RWPE1 (cell line): ENCODE measurements at regions not wholly inside any gene's neighbourhood (a gene's known extent, or its start where the extent isn't known, plus 50 kb on each side); places are given as distances from the start of the nearest gene placed in this dataset.

ENCODE experiments used
- CTCF ChIA-PET: fragments of 350-600 bp; sonication (Branson Sonifier 250); formaldehyde crosslinking; extraction: SDS; loops from one replicate; lab custom pipeline; 2021; lab: Yijun Ruan, JAX
- POLR2A ChIA-PET: fragments of 400-600 bp; formaldehyde crosslinking; extraction: SDS; loops from one replicate; lab custom pipeline; 2020; ENCODE audit warnings: antibody characterized with exemption; ENCODE audit not compliant: low non-redundant PET; lab: Yijun Ruan, JAX
- DNase-seq: peaks from one replicate; pipeline ENCODE4 v3.0.0; 2012; ENCODE audit warnings: low spot score
- H3K27ac ChIP-seq: fragments of 450-650 bp; 2 replicates; pipeline ENCODE4 v1.5.1; 2017
- CTCF ChIP-seq: fragments of 450-650 bp; conservative IDR thresholded peaks from 2 replicates; pipeline ENCODE4 v1.5.1; 2017; ENCODE audit warnings: low read depth, mild to moderate bottlenecking

DNA sequence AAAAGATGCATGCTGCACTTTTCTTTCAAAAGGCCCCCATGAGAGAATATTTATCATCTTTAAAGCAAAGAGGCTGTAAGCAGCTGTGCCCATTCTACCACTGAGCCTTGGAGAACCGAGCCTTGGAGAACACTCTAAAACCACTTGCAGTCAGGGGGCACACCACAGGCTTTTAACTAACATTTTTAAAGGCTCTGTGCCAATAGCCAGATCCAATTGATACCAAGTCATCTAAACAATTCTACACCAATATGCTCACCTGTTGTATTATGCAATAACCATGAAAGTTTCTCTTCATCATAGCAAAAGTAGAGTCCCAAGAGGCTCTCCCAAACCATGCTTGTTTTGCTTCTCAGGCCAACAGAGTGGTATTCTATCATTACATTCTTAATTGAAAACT is 1090.5 kb upstream of the SEMA6A start:
- no peak for TF ChIP-seq CTCF
- no peak overlapping the region for H3K27ac ChIP-seq
- ChIA-PET CTCF (no interaction called here), POLR2A (no interaction called here)
- DNase-seq = no peak

DNA sequence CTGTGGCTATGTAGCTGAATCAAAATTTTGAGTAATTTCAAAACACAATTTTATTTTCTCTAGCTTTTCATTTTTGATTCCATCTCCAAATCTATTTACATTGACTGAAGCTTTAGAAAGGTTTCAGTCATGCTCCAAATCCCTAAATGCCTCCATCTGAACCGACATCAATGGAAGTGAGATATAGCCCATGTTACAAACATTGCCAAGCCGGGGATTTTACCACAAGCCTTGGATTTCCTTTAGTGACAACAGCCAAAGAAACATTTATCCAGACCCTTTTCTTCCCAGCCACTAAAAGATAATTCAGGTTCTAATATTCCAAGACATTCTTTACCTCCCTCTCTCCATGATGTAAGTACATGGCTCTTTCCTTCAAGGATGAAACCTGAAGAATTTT is 1087.7 kb upstream of the SEMA6A start:
- no peak for DNase-seq
- no peak overlapping the region for H3K27ac ChIP-seq
- POLR2A ChIA-PET = no interaction called here
- TF ChIP-seq CTCF = no peak
- CTCF ChIA-PET = no interaction called here

- ChIA-PET CTCF (no interaction called here), POLR2A (no interaction called here)
- no peak for DNase-seq
- TF ChIP-seq CTCF = no peak
- H3K27ac ChIP-seq = no peak overlapping the region
Measured at GRCh38 chr5:117657541-117657940, 1082.9 kb upstream of the SEMA6A start.

DNA sequence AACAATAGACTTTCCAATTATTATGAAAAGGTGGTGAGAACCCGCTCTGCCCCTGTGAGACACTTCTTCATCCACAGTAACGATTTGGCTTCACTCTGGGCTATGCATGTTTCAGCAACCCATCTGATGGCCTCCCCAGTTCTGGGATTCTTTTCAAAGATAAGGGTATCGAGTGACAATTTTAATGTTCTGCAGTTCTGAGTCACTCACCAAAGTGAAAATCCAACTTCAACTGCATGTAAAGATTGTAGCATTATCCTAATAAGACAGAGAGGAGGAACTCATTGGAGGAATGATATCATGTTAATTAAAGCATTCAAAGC is 1078.3 kb upstream of the SEMA6A start:
- no peak for TF ChIP-seq CTCF
- POLR2A ChIA-PET = no interaction called here
- CTCF ChIA-PET = no interaction called here
- no peak for DNase-seq
- H3K27ac ChIP-seq = no peak overlapping the region

DNA sequence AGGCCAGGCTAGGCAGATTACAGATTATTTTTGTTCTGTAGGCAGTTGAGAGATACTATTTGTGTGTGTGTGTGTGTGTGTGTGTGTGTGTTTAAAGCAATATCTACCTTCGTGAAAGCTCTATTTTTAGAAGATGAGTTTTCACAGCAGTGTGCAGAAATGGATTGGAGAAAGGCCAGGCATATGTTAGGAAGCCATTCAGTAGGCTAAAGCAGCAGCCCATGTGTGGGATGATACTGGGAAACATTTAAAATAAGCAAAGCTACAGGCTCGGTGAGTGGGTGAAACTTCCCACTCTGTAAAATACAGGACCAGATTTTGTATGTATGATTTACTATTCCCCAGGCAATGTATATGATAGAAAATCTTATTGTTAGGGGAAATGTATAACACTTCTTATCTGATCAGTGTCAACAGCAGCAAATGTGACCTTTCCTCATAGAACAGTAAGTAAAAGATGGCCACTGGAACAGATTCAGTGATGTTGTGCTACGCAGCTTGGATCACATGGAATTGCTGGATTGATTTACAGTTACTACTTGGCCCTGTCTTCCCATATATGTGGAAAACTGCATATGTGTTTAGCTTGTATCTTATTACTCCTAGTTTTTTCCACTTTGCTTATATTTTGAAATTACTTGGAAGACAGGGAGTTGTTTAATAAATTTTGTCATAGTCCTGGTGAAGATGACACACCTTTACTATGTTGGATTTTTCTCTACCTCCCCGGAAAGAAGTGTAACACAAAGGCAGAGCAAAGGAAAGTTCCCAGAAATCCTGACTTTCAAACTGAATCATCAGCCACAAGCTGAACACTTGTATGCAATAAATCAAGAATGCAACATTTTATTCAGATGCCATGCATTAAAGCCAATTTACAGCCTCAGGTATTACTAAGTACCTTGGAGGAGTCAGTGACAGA is 1077.7 kb upstream of the SEMA6A start:
- POLR2A ChIA-PET = no interaction called here

DNA sequence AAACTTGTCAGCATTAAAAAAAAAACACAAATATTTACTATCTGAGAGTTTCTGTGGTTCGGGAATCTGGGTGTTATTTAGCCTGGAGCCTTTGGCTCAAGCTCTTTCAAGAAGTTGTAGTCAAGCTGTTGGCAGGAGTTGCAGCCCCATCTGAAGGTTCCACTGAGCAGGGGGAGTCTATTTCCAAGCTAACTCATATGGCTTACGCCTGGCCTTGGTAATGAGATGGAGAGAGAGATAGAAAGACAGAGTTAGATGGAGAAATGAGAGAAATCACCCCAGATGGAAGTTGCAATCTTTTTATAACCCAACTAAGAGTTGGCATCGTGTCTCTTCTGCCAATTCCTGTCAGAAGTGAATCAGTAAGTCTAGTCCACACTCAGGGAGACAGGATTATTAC is 1075.2 kb upstream of the SEMA6A start:
- no peak for DNase-seq
- H3K27ac ChIP-seq = no peak overlapping the region
- POLR2A ChIA-PET = no interaction called here
- no peak for TF ChIP-seq CTCF
- CTCF ChIA-PET = no interaction called here

More for the DNA sequence above, 1077.7 kb upstream of the SEMA6A start:
- no peak overlapping the region for H3K27ac ChIP-seq
- no peak for TF ChIP-seq CTCF
- CTCF ChIA-PET = no interaction called here
- no peak for DNase-seq
